Loucy (cell line): ENCODE measurements at regions not wholly inside any gene's neighbourhood (a gene's known extent, or its start where the extent isn't known, plus 50 kb on each side); places are given as distances from the start of the nearest gene placed in this dataset.

Experiments used
- EZH2phosphoT487 ChIP-seq: fragments of 200-600 bp; IDR thresholded peaks from 2 replicates; pipeline ENCODE4 v1.6.1; 2018; ENCODE audit warnings: antibody characterized with exemption, mild to moderate bottlenecking, moderate library complexity, borderline replicate concordance
- TF ChIP-seq, protein P1 (sequence below): fragments of 200-600 bp; sonication (generic); conservative IDR thresholded peaks from 2 replicates; pipeline ENCODE4 v1.5.1; 2014; ENCODE audit warnings: mild to moderate bottlenecking, antibody characterized with exemption, low read length

DNA sequence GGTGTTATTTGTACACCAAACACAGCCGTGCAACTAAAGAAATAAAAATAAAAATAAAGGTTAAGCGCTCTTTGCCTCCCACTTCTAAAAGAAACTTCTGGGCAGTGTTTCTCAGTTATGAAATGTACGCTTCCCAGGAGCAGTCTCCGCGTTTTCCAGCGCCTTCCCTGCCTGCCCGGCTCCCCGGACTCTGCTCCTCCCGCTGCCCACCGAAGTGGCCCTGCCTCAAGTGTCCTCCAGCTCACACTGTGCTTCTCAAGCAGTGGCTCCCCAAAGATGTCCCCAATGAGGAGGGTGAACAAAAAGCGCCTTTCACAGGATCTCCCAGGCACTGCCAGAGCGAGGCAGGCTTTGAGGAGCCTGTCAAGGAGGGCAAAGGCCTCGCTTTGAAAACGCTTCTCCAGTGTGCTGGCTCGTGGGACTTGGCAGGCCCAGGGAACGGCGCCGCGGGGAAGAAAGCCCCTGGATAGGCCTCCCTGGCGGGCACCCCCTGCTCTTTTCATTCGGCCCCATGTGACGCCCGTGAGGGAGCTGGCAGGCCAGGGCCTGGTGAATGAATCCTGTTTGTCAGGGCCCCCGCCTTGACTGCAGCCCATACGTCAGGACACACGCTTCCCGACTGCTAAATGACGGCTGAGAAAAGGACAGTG, 187.1 kb downstream of the FOXO1 start:
- TF ChIP-seq, protein P1, sequence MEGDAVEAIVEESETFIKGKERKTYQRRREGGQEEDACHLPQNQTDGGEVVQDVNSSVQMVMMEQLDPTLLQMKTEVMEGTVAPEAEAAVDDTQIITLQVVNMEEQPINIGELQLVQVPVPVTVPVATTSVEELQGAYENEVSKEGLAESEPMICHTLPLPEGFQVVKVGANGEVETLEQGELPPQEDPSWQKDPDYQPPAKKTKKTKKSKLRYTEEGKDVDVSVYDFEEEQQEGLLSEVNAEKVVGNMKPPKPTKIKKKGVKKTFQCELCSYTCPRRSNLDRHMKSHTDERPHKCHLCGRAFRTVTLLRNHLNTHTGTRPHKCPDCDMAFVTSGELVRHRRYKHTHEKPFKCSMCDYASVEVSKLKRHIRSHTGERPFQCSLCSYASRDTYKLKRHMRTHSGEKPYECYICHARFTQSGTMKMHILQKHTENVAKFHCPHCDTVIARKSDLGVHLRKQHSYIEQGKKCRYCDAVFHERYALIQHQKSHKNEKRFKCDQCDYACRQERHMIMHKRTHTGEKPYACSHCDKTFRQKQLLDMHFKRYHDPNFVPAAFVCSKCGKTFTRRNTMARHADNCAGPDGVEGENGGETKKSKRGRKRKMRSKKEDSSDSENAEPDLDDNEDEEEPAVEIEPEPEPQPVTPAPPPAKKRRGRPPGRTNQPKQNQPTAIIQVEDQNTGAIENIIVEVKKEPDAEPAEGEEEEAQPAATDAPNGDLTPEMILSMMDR = no peak
- TF ChIP-seq EZH2phosphoT487 = no peak
